ENCODE measurements at regions not wholly inside any gene's neighbourhood (a gene's known extent, or its start where the extent isn't known, plus 50 kb on each side); places are given as distances from the start of the nearest gene placed in this dataset.

DNA sequence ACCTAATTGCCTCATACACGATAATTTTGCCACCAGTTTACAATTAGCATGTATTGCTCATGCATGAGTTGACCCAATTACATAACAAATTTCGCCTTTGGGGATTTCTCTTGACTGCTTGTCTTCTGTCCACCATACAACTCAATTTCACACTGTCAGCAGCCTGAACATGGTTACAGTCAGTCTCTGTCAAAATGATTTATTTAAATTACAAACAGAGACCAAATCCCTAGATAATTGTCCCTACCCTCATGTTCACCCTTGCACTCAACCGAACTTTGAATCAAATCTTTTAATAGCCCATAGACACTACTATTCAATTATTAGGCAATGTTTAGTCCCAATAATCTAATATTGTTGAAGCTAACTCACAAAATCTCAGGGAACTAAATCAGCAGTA, 59.7 kb upstream of the NEBL start:
- DNase-seq (no peak), ATAC-seq (ENCODE audit: insufficient read depth, low FRiP score) (no peak)
- Histone ChIP-seq H3K9ac (ENCODE audit: insufficient read depth in 1 of 2, low read length in 2 of 2) (no peak overlapping the region), H3K36me3 (ENCODE audit: control insufficient read depth in 4 of 4, insufficient read depth in 4 of 4, low read length in 4 of 4) (peaks cover 0 to 1% (median 0%) of the 10 kb centered on the region in 4 donors), H3K4me1 (ENCODE audit: control insufficient read depth in 5 of 5, insufficient read depth in 5 of 5, low read length in 5 of 5) (peaks cover 0 to 32% (median 2%) of the 10 kb centered on the region in 5 donors), H3K27me3 (ENCODE audit: control insufficient read depth in 3 of 3, insufficient read depth in 3 of 3, low read length in 2 of 3) (no peaks in the 10 kb centered on the region), H3K27ac (ENCODE audit: low read depth in 1 of 2, low read length in 1 of 2) (no peak overlapping the region), H3K4me3 (no peak overlapping the region), H3K9me3 (ENCODE audit: control insufficient read depth in 4 of 4, insufficient read depth in 3 of 4, low read length in 3 of 4) (peaks cover 0 to 2% (median 0%) of the 10 kb centered on the region in 4 donors)
- TF ChIP-seq, protein P1, sequence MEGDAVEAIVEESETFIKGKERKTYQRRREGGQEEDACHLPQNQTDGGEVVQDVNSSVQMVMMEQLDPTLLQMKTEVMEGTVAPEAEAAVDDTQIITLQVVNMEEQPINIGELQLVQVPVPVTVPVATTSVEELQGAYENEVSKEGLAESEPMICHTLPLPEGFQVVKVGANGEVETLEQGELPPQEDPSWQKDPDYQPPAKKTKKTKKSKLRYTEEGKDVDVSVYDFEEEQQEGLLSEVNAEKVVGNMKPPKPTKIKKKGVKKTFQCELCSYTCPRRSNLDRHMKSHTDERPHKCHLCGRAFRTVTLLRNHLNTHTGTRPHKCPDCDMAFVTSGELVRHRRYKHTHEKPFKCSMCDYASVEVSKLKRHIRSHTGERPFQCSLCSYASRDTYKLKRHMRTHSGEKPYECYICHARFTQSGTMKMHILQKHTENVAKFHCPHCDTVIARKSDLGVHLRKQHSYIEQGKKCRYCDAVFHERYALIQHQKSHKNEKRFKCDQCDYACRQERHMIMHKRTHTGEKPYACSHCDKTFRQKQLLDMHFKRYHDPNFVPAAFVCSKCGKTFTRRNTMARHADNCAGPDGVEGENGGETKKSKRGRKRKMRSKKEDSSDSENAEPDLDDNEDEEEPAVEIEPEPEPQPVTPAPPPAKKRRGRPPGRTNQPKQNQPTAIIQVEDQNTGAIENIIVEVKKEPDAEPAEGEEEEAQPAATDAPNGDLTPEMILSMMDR (IDR thresholded peaks at IDR 0.05; ENCODE audit: control extremely low read depth, extremely low read depth) = no peak
- 68 to 76% methylated on average over 3 of the region's 3 CpGs for WGBS, 2 donors

DNA sequence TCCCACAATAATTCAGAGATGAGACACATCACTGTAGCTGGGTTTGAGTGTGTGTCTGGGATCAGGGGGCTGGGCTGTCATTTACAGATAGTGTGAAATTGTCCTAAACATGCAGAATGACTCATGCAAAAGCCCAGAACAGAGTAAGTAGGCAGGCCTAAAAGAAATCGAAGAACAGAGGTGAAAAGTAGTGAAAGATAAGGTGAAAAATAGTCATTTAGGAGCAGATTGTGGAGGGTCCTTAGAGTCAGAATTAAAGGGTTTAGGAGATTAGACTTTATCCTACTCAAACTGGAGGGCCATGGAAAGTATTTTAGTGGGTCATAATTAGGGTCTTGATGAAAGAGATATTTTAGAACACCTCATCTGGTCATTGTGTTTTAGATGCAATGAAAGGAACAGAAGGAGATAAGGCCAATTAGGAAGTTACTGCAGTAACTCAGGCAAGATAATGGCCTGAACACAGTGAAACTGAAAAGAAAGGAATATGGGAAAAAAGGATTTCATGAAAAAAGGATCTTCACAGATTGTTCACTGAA, 58.3 kb upstream of the NEBL start:
- Histone ChIP-seq H3K9ac (ENCODE audit: insufficient read depth in 1 of 2, low read length in 2 of 2) (no peak overlapping the region), H3K4me3 (no peak overlapping the region), H3K27me3 (ENCODE audit: control insufficient read depth in 3 of 3, insufficient read depth in 3 of 3, low read length in 2 of 3) (no peaks in the 10 kb centered on the region), H3K36me3 (ENCODE audit: control insufficient read depth in 4 of 4, insufficient read depth in 4 of 4, low read length in 4 of 4) (peaks cover 0 to 1% (median 0%) of the 10 kb centered on the region in 4 donors), H3K9me3 (ENCODE audit: control insufficient read depth in 4 of 4, insufficient read depth in 3 of 4, low read length in 3 of 4) (peaks cover 0 to 2% (median 0%) of the 10 kb centered on the region in 4 donors), H3K4me1 (ENCODE audit: control insufficient read depth in 5 of 5, insufficient read depth in 5 of 5, low read length in 5 of 5) (peaks cover 0 to 27% (median 2%) of the 10 kb centered on the region in 5 donors), H3K27ac (ENCODE audit: low read depth in 1 of 2, low read length in 1 of 2) (no peak overlapping the region)
- no peak for ATAC-seq (ENCODE audit: insufficient read depth, low FRiP score)
- 43 to 55% methylated on average over 1 of the region's 1 CpG for WGBS, 2 donors
- no peak for DNase-seq
- TF ChIP-seq, protein P1 (IDR thresholded peaks at IDR 0.05; ENCODE audit: control extremely low read depth, extremely low read depth) = no peak

DNA sequence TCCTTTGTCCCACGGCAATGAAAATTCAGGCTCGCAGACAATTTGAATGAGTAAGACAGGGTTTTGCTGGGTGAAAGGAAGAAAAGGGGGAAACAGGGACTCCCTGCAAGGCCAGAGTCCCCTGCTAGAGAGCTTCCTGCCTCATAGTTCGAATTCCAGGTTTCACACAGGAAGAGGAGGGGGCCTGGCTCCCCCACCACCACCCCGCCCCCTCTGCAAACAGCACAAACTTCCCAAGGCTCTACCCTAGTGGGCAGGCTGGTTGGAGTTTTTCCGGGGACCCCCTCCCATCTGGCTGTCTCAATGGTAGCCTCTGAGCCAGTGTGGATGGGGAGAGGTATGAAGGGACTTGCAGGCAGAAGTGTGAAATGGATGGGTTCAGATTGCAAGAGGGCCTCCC, 57.4 kb upstream of the NEBL start:
- ATAC-seq (ENCODE audit: insufficient read depth, low FRiP score) (no peak), DNase-seq (no peak)
- WGBS, 2 donors = 75 to 90% methylated on average over 5 of the region's 5 CpGs
- peaks cover 0 to 2% (median 0%) of the 10 kb centered on the region in 4 donors for H3K9me3 ChIP-seq (ENCODE audit: control insufficient read depth in 4 of 4, insufficient read depth in 3 of 4, low read length in 3 of 4)
- no peak overlapping the region for H3K4me3 ChIP-seq
- TF ChIP-seq, protein P1 (IDR thresholded peaks at IDR 0.05; ENCODE audit: control extremely low read depth, extremely low read depth) = no peak
- H3K36me3 ChIP-seq (ENCODE audit: control insufficient read depth in 4 of 4, insufficient read depth in 4 of 4, low read length in 4 of 4) = peaks cover 0 to 1% (median 0%) of the 10 kb centered on the region in 4 donors
- H3K9ac ChIP-seq (ENCODE audit: insufficient read depth in 1 of 2, low read length in 2 of 2) = no peak overlapping the region
- no peak overlapping the region for H3K27ac ChIP-seq (ENCODE audit: low read depth in 1 of 2, low read length in 1 of 2)
- no peaks in the 10 kb centered on the region for H3K27me3 ChIP-seq (ENCODE audit: control insufficient read depth in 3 of 3, insufficient read depth in 3 of 3, low read length in 2 of 3)
- H3K4me1 ChIP-seq (ENCODE audit: control insufficient read depth in 5 of 5, insufficient read depth in 5 of 5, low read length in 5 of 5) = peaks cover 0 to 30% (median 2%) of the 10 kb centered on the region in 5 donors

DNA sequence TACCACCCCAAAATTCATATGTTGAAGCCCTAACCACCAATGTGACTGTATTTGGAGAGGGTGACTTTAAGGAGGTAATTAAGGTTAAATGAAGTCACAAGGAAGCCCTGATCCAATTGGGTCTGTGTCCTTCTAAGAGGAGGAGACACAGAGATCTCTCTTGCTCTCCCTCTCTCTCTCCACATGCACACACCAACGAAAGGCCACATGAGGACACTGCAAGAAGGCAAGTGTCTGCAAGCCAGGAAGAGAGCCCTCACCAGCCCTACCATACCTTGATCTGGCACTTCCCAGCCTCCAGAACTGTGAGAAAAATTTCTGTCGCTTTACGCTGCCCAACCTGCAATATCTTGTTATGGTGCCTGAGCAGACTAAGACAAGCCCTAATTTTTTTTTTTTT, 56.0 kb upstream of the NEBL start:
- DNase-seq (no peak), ATAC-seq (ENCODE audit: insufficient read depth, low FRiP score) (no peak)
- TF ChIP-seq, protein P1 (IDR thresholded peaks at IDR 0.05; ENCODE audit: control extremely low read depth, extremely low read depth) = no peak
- H3K4me3 ChIP-seq = no peak overlapping the region
- peaks cover 0 to 30% (median 2%) of the 10 kb centered on the region in 5 donors for H3K4me1 ChIP-seq (ENCODE audit: control insufficient read depth in 5 of 5, insufficient read depth in 5 of 5, low read length in 5 of 5)
- peaks cover 0 to 2% (median 0%) of the 10 kb centered on the region in 4 donors for H3K9me3 ChIP-seq (ENCODE audit: control insufficient read depth in 4 of 4, insufficient read depth in 3 of 4, low read length in 3 of 4)
- H3K27me3 ChIP-seq (ENCODE audit: control insufficient read depth in 3 of 3, insufficient read depth in 3 of 3, low read length in 2 of 3) = no peaks in the 10 kb centered on the region
- no peak overlapping the region for H3K9ac ChIP-seq (ENCODE audit: insufficient read depth in 1 of 2, low read length in 2 of 2)
- no peak overlapping the region for H3K27ac ChIP-seq (ENCODE audit: low read depth in 1 of 2, low read length in 1 of 2)
- WGBS, 2 donors = 92% methylated on average over 3 of the region's 3 CpGs
- peaks cover 0 to 1% (median 0%) of the 10 kb centered on the region in 4 donors for H3K36me3 ChIP-seq (ENCODE audit: control insufficient read depth in 4 of 4, insufficient read depth in 4 of 4, low read length in 4 of 4)

All from lung (tissue), 11 donors.